Calu3 (cell line): ENCODE measurements at regions not wholly inside any gene's neighbourhood (a gene's known extent, or its start where the extent isn't known, plus 50 kb on each side); places are given as distances from the start of the nearest gene placed in this dataset.
"Not testable (repeated sequence)": the region's sequence is repeated elsewhere in the genome, so short reads cannot be mapped to it uniquely, and the experiment has no call there.

Experiments
- BruUV-seq: library from RNA; stranded (reverse); fragments of 400-500 nt; replicated peaks from 2 replicates; lab custom pipeline; 2021; lab: Mats Ljungman, UMichigan
- CTCF ChIA-PET: fragments of 300-600 bp; sonication (Branson Sonifier 250); formaldehyde crosslinking; loops from one replicate; lab custom pipeline; 2022; ENCODE audit warnings: antibody characterized with exemption; lab: Charles Lee
- DNase-seq: peaks from one replicate; pipeline ENCODE4 v3.0.0; 2022
- H3K27ac Mint-ChIP-seq: one replicate; pipeline ENCODE4 v1.8.0; 2022; ENCODE audit warnings: mixed read lengths; ENCODE audit not compliant: unreplicated experiment
- H3K27me3 Mint-ChIP-seq: one replicate; pipeline ENCODE4 v1.8.0; 2022; ENCODE audit warnings: mixed read lengths; ENCODE audit not compliant: unreplicated experiment
- H3K36me3 Mint-ChIP-seq: one replicate; pipeline ENCODE4 v1.8.0; 2022; ENCODE audit warnings: mild to moderate bottlenecking, moderate library complexity, mixed read lengths; ENCODE audit not compliant: insufficient read depth, unreplicated experiment
- H3K4me1 Mint-ChIP-seq: one replicate; pipeline ENCODE4 v1.8.0; 2022; ENCODE audit warnings: mild to moderate bottlenecking, low read depth, mixed read lengths; ENCODE audit not compliant: unreplicated experiment
- H3K4me3 Mint-ChIP-seq: one replicate; pipeline ENCODE4 v1.8.0; 2022; ENCODE audit warnings: mild to moderate bottlenecking, low read depth, moderate library complexity, mixed read lengths; ENCODE audit not compliant: unreplicated experiment
- H3K9me3 Mint-ChIP-seq: one replicate; pipeline ENCODE4 v1.8.0; 2022; ENCODE audit warnings: low read depth, mixed read lengths; ENCODE audit not compliant: unreplicated experiment
- CTCF ChIP-seq: fragments of 200-600 bp; IDR thresholded peaks from one replicate; pipeline ENCODE4 v1.8.0; 2022; ENCODE audit warnings: antibody characterized with exemption; ENCODE audit not compliant: unreplicated experiment
- intact Hi-C: fragments of 100-400 bp; cut with micrococcal nuclease; formaldehyde crosslinking; loops from one replicate; pipeline ENCODE4 v1.10.0; 2022; ENCODE audit not compliant: unreplicated experiment

- Mint-ChIP-seq H3K4me1 (no peaks in the 10 kb centered on the region), H3K9me3 (no peaks in the 10 kb centered on the region), H3K27ac (no peak overlapping the region), H3K27me3 (no peaks in the 10 kb centered on the region), H3K36me3 (no peaks in the 10 kb centered on the region), H3K4me3 (no peak overlapping the region)
- no peak for TF ChIP-seq CTCF
- DNase-seq = no peak
- CTCF ChIA-PET = no interaction called here
- BruUV-seq = no TSS peak
- intact Hi-C loops = no loop called here
Observed at GRCh38 chr4:137420901-137421396, 111.3 kb downstream of the PCDH18 start.

GRCh38 chr4:137417676-137418075 lies 114.6 kb downstream of the PCDH18 start:
- Mint-ChIP-seq H3K4me1 (no peaks in the 10 kb centered on the region), H3K4me3 (no peak overlapping the region), H3K27me3 (no peaks in the 10 kb centered on the region), H3K9me3 (no peaks in the 10 kb centered on the region), H3K36me3 (no peaks in the 10 kb centered on the region), H3K27ac (no peak overlapping the region)
- TF ChIP-seq CTCF = no peak
- CTCF ChIA-PET = no interaction called here
- DNase-seq = no peak
- intact Hi-C loops = no loop called here
- BruUV-seq = no TSS peak

DNA sequence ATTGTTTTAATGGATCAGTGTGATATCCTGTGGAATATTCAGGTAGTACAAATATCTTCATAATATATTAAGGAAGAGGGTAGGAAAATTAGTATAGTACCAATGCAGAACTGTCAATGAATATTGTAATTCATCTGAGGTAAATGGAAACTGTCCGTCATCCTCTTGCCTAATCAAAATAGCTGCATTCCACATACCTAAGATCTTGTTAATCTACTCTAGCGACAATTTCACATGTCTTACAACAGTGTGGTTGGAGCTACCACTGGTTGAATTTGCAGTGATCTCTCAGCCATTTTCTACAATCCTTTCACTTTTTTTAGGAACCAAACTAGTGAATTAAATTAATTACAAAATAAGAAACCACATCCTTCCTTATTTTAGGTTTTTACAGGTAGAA lies 117.5 kb downstream of the PCDH18 start:
- H3K4me1 Mint-ChIP-seq = no peaks in the 10 kb centered on the region
- intact Hi-C loops = no loop called here
- TF ChIP-seq CTCF = no peak
- H3K27me3 Mint-ChIP-seq = no peaks in the 10 kb centered on the region
- no peaks in the 10 kb centered on the region for H3K36me3 Mint-ChIP-seq
- no peak overlapping the region for H3K4me3 Mint-ChIP-seq
- no peaks in the 10 kb centered on the region for H3K9me3 Mint-ChIP-seq
- no peak for DNase-seq
- BruUV-seq = no TSS peak
- H3K27ac Mint-ChIP-seq = no peak overlapping the region
- CTCF ChIA-PET = no interaction called here

DNA sequence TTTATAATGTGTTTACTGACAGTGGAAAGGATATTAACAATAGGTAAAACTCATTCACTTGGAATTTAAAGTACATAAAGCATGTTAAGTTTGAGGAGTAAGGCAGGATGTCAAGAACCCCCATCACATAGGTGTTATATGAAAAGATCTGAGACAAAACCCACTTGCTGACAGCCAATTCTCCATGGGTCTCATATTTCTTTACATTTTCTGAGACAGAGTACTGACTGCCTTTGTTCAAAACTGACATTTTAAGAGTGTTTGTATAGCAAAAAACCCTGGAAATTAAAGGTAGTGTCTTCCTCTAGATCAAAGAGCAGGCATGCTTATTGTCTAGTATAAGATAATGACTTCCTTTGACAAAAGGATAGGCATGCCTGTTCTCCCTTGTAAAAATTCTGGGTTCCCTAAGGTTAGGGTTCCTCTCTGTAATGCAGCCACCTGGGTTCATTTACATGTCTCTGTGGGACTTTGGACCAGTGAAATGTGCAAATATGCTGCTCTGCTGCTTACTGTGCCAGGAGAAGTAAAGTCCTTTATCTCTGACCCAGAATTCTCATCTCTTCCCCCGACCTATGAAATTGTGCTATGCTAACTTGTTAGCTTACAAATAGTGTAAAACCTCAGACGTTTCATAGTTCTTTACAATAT lies 123.6 kb downstream of the PCDH18 start:
- Mint-ChIP-seq H3K36me3 (no peaks in the 10 kb centered on the region), H3K4me3 (no peak overlapping the region), H3K27ac (no peak overlapping the region), H3K4me1 (no peaks in the 10 kb centered on the region), H3K27me3 (no peaks in the 10 kb centered on the region), H3K9me3 (peaks cover 3% of the 10 kb centered on the region)
- intact Hi-C loops = no loop called here
- BruUV-seq = no TSS peak
- CTCF ChIA-PET = no interaction called here
- DNase-seq = no peak
- no peak for TF ChIP-seq CTCF

DNA sequence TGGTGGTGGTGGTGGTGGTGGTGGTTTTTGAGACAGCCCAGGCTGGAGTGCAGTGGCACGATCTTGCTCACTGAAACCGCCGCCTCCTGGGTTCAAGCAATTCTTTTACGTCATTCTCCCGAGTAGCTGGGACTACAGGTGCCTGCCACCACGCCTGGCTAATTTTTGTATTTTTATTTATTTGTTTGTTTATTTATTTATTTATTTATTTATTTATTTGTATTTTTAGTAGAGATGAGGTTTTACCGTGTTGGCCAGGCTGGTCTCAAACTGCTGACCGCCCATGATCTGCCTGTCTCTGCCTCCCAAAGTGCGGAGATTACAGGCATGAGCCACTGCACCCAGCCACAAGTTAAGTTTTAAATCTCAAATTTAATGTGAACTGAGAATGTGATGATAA lies 126.5 kb downstream of the PCDH18 start:
- H3K4me1 Mint-ChIP-seq, intact Hi-C loops, DNase-seq, H3K27ac Mint-ChIP-seq, H3K9me3 Mint-ChIP-seq, BruUV-seq, H3K36me3 Mint-ChIP-seq, CTCF ChIA-PET, H3K4me3 Mint-ChIP-seq, H3K27me3 Mint-ChIP-seq: not testable (repeated sequence)
